ENCODE measurements at regions not wholly inside any gene's neighbourhood (a gene's known extent, or its start where the extent isn't known, plus 50 kb on each side); places are given as distances from the start of the nearest gene placed in this dataset.

- TF ChIP-seq CTCF (conservative IDR thresholded peaks at IDR 0.05; ENCODE audit: low read length): no peak
- TF ChIP-seq EZH2phosphoT487 (IDR thresholded peaks at IDR 0.05; ENCODE audit: borderline replicate concordance): no peak
Observed at GRCh38 chr4:30821275-30821674, 101.1 kb downstream of the PCDH7 start.

All from Loucy (cell line).